ENCODE measurements at regions not wholly inside any gene's neighbourhood (a gene's known extent, or its start where the extent isn't known, plus 50 kb on each side); places are given as distances from the start of the nearest gene placed in this dataset.

DNA sequence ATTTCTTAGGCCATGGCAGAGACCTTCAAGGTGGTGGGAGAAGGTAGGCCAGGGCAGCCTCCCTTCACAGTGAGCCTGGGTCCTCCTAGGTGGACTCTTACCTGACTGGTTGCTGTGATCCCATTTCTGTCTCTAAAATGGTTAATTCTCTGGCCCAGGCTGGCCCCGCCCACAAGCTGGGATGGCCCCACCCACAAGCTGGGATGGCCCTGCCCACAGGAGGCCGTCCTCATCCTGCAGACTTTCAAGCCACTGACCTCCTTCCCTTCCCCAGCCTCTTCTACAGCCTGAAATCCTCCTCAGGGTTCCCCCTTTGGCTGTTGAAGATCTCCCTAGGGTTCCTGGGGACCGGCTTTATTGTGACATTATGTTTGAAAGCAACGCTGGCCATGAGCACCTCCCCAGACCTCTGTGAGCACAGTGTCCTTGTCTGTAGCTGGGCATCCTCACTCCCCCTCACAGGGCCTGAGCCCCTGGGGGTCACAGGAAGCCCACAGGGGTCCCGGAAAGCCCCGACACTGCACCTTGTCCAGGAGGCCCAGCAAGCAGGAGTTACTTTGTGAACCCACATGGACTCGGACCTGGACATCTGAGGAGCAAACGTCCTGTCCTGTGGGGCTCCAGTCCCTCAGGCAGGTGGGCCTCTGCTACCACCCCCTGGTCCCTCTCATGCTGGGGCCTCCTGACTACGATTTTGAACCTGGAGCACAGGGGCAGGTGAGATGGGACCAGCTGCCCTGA is 621.7 kb downstream of the MATN1 start:
- TF ChIP-seq, protein P1, sequence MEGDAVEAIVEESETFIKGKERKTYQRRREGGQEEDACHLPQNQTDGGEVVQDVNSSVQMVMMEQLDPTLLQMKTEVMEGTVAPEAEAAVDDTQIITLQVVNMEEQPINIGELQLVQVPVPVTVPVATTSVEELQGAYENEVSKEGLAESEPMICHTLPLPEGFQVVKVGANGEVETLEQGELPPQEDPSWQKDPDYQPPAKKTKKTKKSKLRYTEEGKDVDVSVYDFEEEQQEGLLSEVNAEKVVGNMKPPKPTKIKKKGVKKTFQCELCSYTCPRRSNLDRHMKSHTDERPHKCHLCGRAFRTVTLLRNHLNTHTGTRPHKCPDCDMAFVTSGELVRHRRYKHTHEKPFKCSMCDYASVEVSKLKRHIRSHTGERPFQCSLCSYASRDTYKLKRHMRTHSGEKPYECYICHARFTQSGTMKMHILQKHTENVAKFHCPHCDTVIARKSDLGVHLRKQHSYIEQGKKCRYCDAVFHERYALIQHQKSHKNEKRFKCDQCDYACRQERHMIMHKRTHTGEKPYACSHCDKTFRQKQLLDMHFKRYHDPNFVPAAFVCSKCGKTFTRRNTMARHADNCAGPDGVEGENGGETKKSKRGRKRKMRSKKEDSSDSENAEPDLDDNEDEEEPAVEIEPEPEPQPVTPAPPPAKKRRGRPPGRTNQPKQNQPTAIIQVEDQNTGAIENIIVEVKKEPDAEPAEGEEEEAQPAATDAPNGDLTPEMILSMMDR (optimal IDR thresholded peaks at IDR 0.05 in 1 of 3, IDR thresholded peaks at IDR 0.05 in 1 of 3, conservative IDR thresholded peaks at IDR 0.05 in 1 of 3; ENCODE audit: extremely low read depth in 1 of 3, insufficient read depth in 2 of 3, low read length in 3 of 3): no peak
- TF ChIP-seq EZH2 (IDR thresholded peaks at IDR 0.05; ENCODE audit: low read length): no peak

All from keratinocyte (primary cell).